CD8-positive, alpha-beta memory T cell (primary cell): ENCODE measurements at regions not wholly inside any gene's neighbourhood (a gene's known extent, or its start where the extent isn't known, plus 50 kb on each side); places are given as distances from the start of the nearest gene placed in this dataset.
"Not testable (repeated sequence)": the region's sequence is repeated elsewhere in the genome, so short reads cannot be mapped to it uniquely, and the experiment has no call there.

Experiments used
- CTCF ChIA-PET: fragments of 350-600 bp; sonication (Branson Sonifier 250); formaldehyde crosslinking; loops from one replicate; lab custom pipeline; 2021; ENCODE audit warnings: antibody characterized with exemption; lab: Charles Lee
- POLR2A ChIA-PET: fragments of 350-600 bp; sonication (Branson Sonifier 250); formaldehyde crosslinking; loops from one replicate; lab custom pipeline; 2021; ENCODE audit warnings: antibody characterized with exemption; lab: Charles Lee
- DNase-seq, 5 donors: peaks; one replicate each; pipeline versions ENCODE4 v3.0.0 to v3.0.0-alpha.2; 2020 to 2022; ENCODE audit warnings: mixed read lengths in 1 of 5
- H3K27ac ChIP-seq: one replicate; pipeline ENCODE4 v1.7.0; 2013; ENCODE audit warnings: low read depth, mild to moderate bottlenecking, low read length, moderate library complexity
- H3K27me3 ChIP-seq: 2 replicates; pipeline ENCODE4 v1.7.0; 2013; ENCODE audit warnings: low read length, mild to moderate bottlenecking; ENCODE audit not compliant: insufficient read depth, poor library complexity, severe bottlenecking
- H3K36me3 ChIP-seq: 2 replicates; pipeline ENCODE4 v1.7.0; 2013; ENCODE audit warnings: mild to moderate bottlenecking, low read length, moderate library complexity; ENCODE audit not compliant: insufficient read depth
- H3K4me1 ChIP-seq: 2 replicates; pipeline ENCODE4 v1.7.0; 2013; ENCODE audit warnings: mild to moderate bottlenecking, low read length, moderate library complexity; ENCODE audit not compliant: insufficient read depth
- H3K4me3 ChIP-seq: 2 replicates; pipeline ENCODE4 v1.7.0; 2013; ENCODE audit warnings: mild to moderate bottlenecking, low read length
- H3K9me3 ChIP-seq: 2 replicates; pipeline ENCODE4 v1.7.0; 2013; ENCODE audit warnings: mild to moderate bottlenecking, low read length
- H3K27ac Mint-ChIP-seq, 8 donors: one replicate each; pipeline ENCODE4 v1.8.0; 2020 to 2021; ENCODE audit warnings: mixed read lengths in 8 of 8, mild to moderate bottlenecking in 6 of 8, inconsistent platforms in 3 of 8, moderate library complexity in 3 of 8
- H3K27me3 Mint-ChIP-seq, 2 donors: one replicate each; pipeline ENCODE4 v1.8.0; 2020 to 2021; ENCODE audit warnings: mixed read lengths in 2 of 2, mild to moderate bottlenecking in 1 of 2, moderate library complexity in 1 of 2
- H3K36me3 Mint-ChIP-seq, 3 donors: one replicate each; pipeline ENCODE4 v1.8.0; 2020 to 2021; ENCODE audit warnings: mixed read lengths in 3 of 3, inconsistent platforms in 1 of 3, mild to moderate bottlenecking in 1 of 3
- H3K4me1 Mint-ChIP-seq, 3 donors: one replicate each; pipeline ENCODE4 v1.8.0; 2020 to 2021; ENCODE audit warnings: mixed read lengths in 3 of 3, inconsistent platforms in 1 of 3, mild to moderate bottlenecking in 1 of 3
- H3K4me3 Mint-ChIP-seq, 7 donors: one replicate each; pipeline ENCODE4 v1.8.0; 2020 to 2021; ENCODE audit warnings: mixed read lengths in 7 of 7, mild to moderate bottlenecking in 6 of 7, moderate library complexity in 4 of 7, inconsistent platforms in 2 of 7
- H3K9me3 Mint-ChIP-seq, 5 donors: one replicate each; pipeline ENCODE4 v1.8.0; 2020 to 2022; ENCODE audit warnings: mixed read lengths in 5 of 5, mild to moderate bottlenecking in 3 of 5, moderate library complexity in 2 of 5, inconsistent platforms in 1 of 5

DNA sequence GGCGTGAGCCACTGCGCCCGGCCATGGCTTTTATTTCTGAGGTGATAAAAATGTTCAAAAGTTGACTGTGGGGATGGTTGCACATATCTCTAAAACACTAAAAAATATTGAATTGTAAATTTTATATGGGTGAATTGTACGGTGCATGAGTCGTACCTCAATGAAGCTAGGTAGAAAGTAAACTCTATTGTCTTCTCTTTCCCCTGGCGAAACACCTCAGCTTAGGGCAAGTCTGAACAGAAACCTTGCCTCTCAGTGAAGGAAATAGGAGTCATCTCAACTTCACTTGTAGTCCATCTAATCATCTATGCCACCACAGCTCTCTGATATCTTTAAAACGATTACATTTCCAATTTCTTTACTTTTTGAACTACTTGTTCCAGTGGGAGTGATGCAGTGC, 309.6 kb downstream of the SPATA31A1 start:
- H3K4me1 ChIP-seq, H3K4me3 ChIP-seq, H3K4me3 Mint-ChIP-seq, H3K27ac Mint-ChIP-seq, H3K27ac ChIP-seq, H3K4me1 Mint-ChIP-seq, DNase-seq, H3K27me3 Mint-ChIP-seq, H3K27me3 ChIP-seq, POLR2A ChIA-PET, H3K9me3 ChIP-seq, H3K36me3 ChIP-seq, CTCF ChIA-PET, H3K36me3 Mint-ChIP-seq, H3K9me3 Mint-ChIP-seq: not testable (repeated sequence)

DNA sequence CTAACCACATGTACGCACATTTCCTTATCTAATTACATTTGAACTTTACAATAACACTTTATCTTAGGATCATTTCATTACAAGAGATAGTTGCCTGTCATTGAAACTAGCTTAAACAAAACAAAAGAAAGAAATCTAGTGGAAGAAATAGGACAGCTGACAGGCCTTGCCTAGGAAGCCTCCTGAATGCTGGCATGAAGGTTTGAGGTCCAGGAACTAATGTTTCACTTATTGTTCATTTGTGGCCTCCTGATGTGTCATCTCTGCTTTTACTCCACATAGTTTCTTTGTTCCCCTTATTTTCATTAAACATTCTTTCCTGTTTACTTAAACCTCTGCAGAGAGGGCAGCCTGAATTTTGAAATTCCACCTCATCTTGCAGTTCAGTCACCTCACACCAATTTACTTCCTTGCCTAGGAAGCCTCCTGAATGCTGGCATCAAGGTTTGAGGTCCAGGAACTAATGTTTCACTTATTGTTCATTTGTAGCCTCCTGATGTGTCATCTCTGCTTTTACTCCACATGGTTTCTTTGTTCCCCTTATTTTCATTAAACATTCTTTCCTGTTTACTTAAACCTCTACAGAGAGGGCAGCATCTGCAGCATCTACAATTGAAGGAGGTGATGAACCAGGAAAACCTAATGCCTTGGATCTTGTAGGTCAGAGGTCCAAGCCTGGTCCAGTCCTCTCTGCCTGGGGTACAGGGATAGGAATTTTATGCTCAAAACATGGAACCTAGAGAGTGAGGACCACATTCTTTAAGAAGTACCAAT, 319.2 kb downstream of the SPATA31A1 start:
- H3K9me3 ChIP-seq, H3K4me3 Mint-ChIP-seq, H3K27me3 ChIP-seq, POLR2A ChIA-PET, CTCF ChIA-PET, H3K4me3 ChIP-seq, H3K27ac ChIP-seq, H3K4me1 ChIP-seq, H3K27me3 Mint-ChIP-seq, H3K36me3 Mint-ChIP-seq, H3K9me3 Mint-ChIP-seq, DNase-seq, H3K36me3 ChIP-seq, H3K4me1 Mint-ChIP-seq: not testable (repeated sequence)
- H3K27ac Mint-ChIP-seq, result peak overlapping the region in 2 of 8 donors; percentile 34 to 47

DNA sequence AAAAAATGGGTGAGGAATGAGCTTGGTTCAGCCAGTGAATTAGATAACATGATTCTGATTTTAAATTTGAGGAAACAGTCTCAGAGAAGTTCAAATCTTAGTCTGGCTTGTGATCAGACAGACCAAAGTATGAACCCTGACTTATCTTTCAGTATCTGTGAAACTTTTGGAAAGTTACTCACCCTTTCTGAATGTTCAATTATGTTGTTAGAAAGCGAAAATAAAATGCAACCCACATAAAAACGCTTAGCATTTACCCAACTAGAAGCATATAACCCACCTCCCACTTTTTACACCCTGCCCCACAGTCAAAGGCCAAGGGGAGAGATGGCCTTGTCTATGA, 319.7 kb downstream of the SPATA31A1 start:
- POLR2A ChIA-PET, DNase-seq, H3K9me3 Mint-ChIP-seq, H3K9me3 ChIP-seq, H3K4me1 ChIP-seq, H3K27ac Mint-ChIP-seq, H3K36me3 ChIP-seq, CTCF ChIA-PET, H3K4me3 ChIP-seq, H3K4me3 Mint-ChIP-seq, H3K27me3 ChIP-seq, H3K27ac ChIP-seq, H3K36me3 Mint-ChIP-seq, H3K27me3 Mint-ChIP-seq, H3K4me1 Mint-ChIP-seq: not testable (repeated sequence)

DNA sequence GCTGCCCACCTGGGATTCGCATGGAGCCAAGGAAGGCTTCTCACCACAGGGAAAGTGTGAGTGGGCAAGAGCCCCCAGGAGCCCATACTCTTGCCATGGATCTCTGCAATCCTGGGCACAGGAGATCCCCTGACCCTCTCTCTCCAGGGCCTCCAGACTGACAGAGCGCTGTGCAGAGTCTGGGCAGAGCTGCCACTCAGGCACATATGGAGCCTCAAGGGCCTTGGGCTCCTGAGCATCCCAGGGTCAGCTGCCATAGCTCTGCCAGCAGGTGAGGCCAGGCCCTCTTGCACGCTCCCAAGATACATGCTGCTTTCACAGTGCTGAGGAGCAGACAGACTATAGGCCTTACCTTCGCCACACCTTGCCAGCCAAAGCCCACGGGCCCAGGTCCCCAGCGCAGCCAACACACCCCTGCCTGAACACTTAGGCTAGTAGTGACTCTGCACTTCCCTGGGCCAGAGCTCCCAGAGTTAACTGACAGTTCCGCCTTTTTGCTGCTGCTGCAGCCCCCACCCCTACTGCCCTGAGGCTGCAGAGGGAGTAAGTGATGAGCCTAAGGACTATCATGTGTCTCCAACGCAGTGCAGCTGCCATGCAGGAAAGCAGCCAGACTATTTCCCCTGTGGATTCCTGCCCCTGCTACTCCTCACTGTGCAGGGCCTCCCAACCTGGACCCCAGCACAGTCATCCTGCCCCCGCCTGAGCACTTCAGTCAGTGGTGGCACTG, 323.2 kb downstream of the SPATA31A1 start:
- H3K27me3 Mint-ChIP-seq, H3K4me3 ChIP-seq, H3K4me1 ChIP-seq, H3K4me1 Mint-ChIP-seq, H3K36me3 ChIP-seq, POLR2A ChIA-PET, H3K27ac Mint-ChIP-seq, H3K36me3 Mint-ChIP-seq, H3K27me3 ChIP-seq, H3K4me3 Mint-ChIP-seq, H3K27ac ChIP-seq, H3K9me3 ChIP-seq, H3K9me3 Mint-ChIP-seq, CTCF ChIA-PET, DNase-seq: not testable (repeated sequence)

DNA sequence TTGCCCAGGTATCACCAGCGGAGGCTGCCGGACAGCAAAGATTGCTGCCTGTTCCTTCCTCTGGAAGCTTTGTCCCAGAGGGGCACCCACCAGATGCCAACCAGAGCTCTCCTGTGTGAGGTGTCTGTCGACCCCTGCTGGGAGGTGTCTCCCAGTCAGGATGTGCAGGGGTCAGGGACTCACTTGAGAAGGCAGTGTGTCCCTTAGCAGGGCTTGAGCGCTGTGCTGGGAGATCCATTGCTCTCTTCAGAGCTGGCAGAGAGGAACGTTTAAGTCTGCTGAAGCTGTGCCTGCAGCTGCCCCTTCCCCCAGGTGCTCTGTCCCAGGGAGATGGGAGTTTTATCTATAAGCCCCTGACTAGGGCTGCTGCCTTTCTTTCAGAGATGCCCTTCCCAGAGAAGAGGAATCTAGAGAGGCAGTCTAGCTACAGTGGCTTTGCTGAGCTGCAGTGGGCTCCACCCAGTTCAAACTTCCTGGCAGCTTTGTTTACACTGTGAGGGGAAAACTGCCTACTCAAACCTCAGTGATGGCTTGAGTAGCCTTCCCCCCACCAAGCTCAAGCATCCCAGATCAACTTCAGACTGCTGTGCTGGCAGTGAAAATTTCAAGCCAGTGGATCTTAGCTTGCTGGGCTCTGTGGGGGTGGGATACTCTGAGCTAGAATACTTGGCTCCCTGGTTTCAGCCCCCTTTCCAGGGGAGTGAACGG, 325.4 kb downstream of the SPATA31A1 start:
- H3K4me1 ChIP-seq, H3K9me3 ChIP-seq, H3K27me3 Mint-ChIP-seq, H3K27ac ChIP-seq, H3K4me3 Mint-ChIP-seq, H3K27me3 ChIP-seq, POLR2A ChIA-PET, DNase-seq, CTCF ChIA-PET, H3K4me3 ChIP-seq, H3K9me3 Mint-ChIP-seq, H3K4me1 Mint-ChIP-seq, H3K36me3 Mint-ChIP-seq, H3K27ac Mint-ChIP-seq, H3K36me3 ChIP-seq: not testable (repeated sequence)

DNA sequence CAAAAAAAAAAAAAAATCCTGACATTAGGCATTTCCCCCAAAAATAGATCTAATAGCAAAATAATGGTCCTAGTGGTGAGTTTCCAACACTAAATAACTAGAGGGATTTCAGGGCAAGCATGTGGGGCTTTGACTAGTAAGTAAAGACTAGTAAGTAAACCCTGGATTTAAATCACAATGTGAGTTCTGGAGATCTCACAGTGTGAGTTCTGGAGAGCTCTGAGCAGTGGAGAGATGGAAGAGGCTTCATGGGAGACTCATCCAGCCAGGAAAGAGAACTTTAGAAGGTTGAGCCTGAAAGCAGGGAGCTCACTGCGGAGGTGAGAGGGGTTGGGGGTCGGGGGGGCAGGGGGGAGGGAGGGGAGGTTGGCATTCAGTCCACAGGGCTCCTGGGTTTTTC, 373.4 kb downstream of the SPATA31A1 start:
- H3K27ac ChIP-seq, H3K36me3 Mint-ChIP-seq, H3K27ac Mint-ChIP-seq, H3K36me3 ChIP-seq, H3K4me3 Mint-ChIP-seq, CTCF ChIA-PET, H3K4me3 ChIP-seq, H3K9me3 ChIP-seq, H3K9me3 Mint-ChIP-seq, H3K27me3 Mint-ChIP-seq, DNase-seq, H3K27me3 ChIP-seq, H3K4me1 ChIP-seq, POLR2A ChIA-PET, H3K4me1 Mint-ChIP-seq: not testable (repeated sequence)

DNA sequence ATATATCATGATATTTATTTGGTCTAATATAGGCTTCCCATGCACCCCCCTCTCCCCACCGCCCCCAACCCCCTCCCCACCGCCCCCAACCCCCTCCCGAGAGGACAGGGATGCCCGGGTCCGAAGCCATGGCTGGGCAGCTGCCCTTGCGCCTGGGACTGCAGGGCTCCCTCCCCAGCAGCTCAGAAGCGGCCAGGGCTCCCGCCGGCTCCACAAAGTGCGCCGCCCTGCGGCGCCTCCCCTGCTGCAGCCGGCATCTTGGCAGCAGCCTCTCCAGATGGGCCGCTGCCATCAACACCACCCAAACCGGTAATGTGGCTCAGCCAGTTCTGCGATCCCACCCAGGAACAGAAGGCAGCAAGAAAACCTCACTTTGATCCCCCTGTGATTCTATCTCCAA, 389.4 kb downstream of the SPATA31A1 start:
- H3K9me3 ChIP-seq, H3K4me3 Mint-ChIP-seq, H3K4me1 ChIP-seq, H3K27me3 Mint-ChIP-seq, H3K36me3 Mint-ChIP-seq, H3K27me3 ChIP-seq, H3K4me3 ChIP-seq, H3K27ac ChIP-seq, H3K9me3 Mint-ChIP-seq, H3K27ac Mint-ChIP-seq, H3K36me3 ChIP-seq, H3K4me1 Mint-ChIP-seq, DNase-seq, POLR2A ChIA-PET, CTCF ChIA-PET: not testable (repeated sequence)

DNA sequence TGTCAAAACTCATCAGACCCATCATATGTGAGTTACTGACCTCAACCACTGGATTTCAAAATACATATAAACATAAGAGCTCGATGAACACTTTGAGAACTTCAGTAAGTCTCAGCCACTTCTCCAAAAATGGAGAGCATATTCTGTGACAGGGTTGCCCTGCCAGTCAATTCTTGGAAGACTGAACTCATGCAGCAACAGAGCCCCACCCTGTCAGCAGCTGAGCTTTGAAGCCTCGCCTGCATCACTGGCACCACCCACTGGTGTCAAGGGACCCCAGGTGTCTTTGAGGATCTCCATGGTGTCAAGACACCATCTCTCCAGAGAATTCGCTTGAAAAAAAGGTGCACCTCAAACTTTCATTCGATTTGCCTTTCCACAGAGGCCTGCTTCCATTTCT, 420.1 kb downstream of the SPATA31A1 start:
- POLR2A ChIA-PET, CTCF ChIA-PET, H3K27me3 ChIP-seq, H3K27ac ChIP-seq, H3K9me3 Mint-ChIP-seq, H3K4me1 Mint-ChIP-seq, H3K4me3 Mint-ChIP-seq, H3K4me3 ChIP-seq, DNase-seq, H3K9me3 ChIP-seq, H3K27me3 Mint-ChIP-seq, H3K36me3 ChIP-seq, H3K36me3 Mint-ChIP-seq, H3K27ac Mint-ChIP-seq, H3K4me1 ChIP-seq: not testable (repeated sequence)
